H9 (cell line): ENCODE measurements at regions not wholly inside any gene's neighbourhood (a gene's known extent, or its start where the extent isn't known, plus 50 kb on each side); places are given as distances from the start of the nearest gene placed in this dataset.

Source experiments
- DNase-seq: peaks from one replicate; pipeline ENCODE4 v3.0.0-alpha.2; 2017
- H2AFZ ChIP-seq: one replicate; pipeline ENCODE4 v1.6.1; 2013; ENCODE audit warnings: mild to moderate bottlenecking, low read length, control low read depth, moderate library complexity
- H2AK5ac ChIP-seq: 2 replicates; pipeline ENCODE4 v1.6.1; 2013; ENCODE audit warnings: low read length, control low read depth, mixed read lengths; ENCODE audit not compliant: insufficient read length
- H2BK120ac ChIP-seq: one replicate; pipeline ENCODE4 v1.6.1; 2013; ENCODE audit warnings: low read depth, mild to moderate bottlenecking, low read length, control low read depth, inconsistent platforms; ENCODE audit not compliant: poor library complexity, severe bottlenecking
- H2BK12ac ChIP-seq: 2 replicates; pipeline ENCODE4 v1.6.1; 2013; ENCODE audit warnings: low read length, control low read depth, mixed read lengths, low read depth; ENCODE audit not compliant: insufficient read length
- H2BK15ac ChIP-seq: 2 replicates; pipeline ENCODE4 v1.6.1; 2013; ENCODE audit warnings: low read depth, low read length, control low read depth
- H2BK20ac ChIP-seq: one replicate; pipeline ENCODE4 v1.6.1; 2013; ENCODE audit warnings: low read depth, mild to moderate bottlenecking, low read length, control low read depth, inconsistent platforms; ENCODE audit not compliant: poor library complexity, severe bottlenecking
- H2BK5ac ChIP-seq: 2 replicates; pipeline ENCODE4 v1.6.1; 2013; ENCODE audit warnings: low read length, control low read depth, mixed read lengths; ENCODE audit not compliant: insufficient read length
- H3K14ac ChIP-seq: 2 replicates; pipeline ENCODE4 v1.6.1; 2013; ENCODE audit warnings: low read length, control low read depth; ENCODE audit not compliant: insufficient read depth
- H3K18ac ChIP-seq: 2 replicates; pipeline ENCODE4 v1.6.1; 2013; ENCODE audit warnings: low read depth, mild to moderate bottlenecking, mixed read lengths, low read length, control low read depth; ENCODE audit not compliant: insufficient read length
- H3K23ac ChIP-seq: 2 replicates; pipeline ENCODE4 v1.6.1; 2013; ENCODE audit warnings: low read length, control low read depth, mixed read lengths, low read depth; ENCODE audit not compliant: insufficient read length
- H3K23me2 ChIP-seq: 2 replicates; pipeline ENCODE4 v1.6.1; 2013; ENCODE audit warnings: low read depth, mild to moderate bottlenecking, mixed read lengths, low read length, control low read depth; ENCODE audit not compliant: insufficient read length, poor library complexity, severe bottlenecking
- H3K27ac ChIP-seq: 2 replicates; pipeline ENCODE4 v1.5.1; 2013; ENCODE audit warnings: low read length, control low read depth, mixed read lengths, low read depth; ENCODE audit not compliant: insufficient read length
- H3K27me3 ChIP-seq: 2 replicates; pipeline ENCODE4 v1.6.1; 2013; ENCODE audit warnings: low read length, control low read depth, inconsistent platforms; ENCODE audit not compliant: insufficient read depth
- H3K4ac ChIP-seq: 2 replicates; pipeline ENCODE4 v1.6.1; 2013; ENCODE audit warnings: low read depth, mild to moderate bottlenecking, control low read depth, inconsistent platforms, low read length, moderate library complexity
- H3K4me1 ChIP-seq: 2 replicates; pipeline ENCODE4 v1.6.1; 2013; ENCODE audit warnings: low read length, control low read depth, inconsistent platforms; ENCODE audit not compliant: insufficient read depth
- H3K4me2 ChIP-seq: 2 replicates; pipeline ENCODE4 v1.6.1; 2013; ENCODE audit warnings: low read length, control low read depth, mixed read lengths; ENCODE audit not compliant: insufficient read length, insufficient read depth
- H3K56ac ChIP-seq: 2 replicates; pipeline ENCODE4 v1.6.1; 2013; ENCODE audit warnings: low read depth, mild to moderate bottlenecking, mixed read lengths, low read length, control low read depth; ENCODE audit not compliant: insufficient read length
- H3K79me1 ChIP-seq: 2 replicates; pipeline ENCODE4 v1.6.1; 2013; ENCODE audit warnings: low read depth, mild to moderate bottlenecking, moderate library complexity, low read length, control low read depth, inconsistent platforms; ENCODE audit not compliant: insufficient read depth, poor library complexity, severe bottlenecking
- H3K79me2 ChIP-seq: 2 replicates; pipeline ENCODE4 v1.6.1; 2013; ENCODE audit warnings: low read length, control low read depth, inconsistent platforms; ENCODE audit not compliant: insufficient read depth
- H3K9ac ChIP-seq: 2 replicates; pipeline ENCODE4 v1.6.1; 2013; ENCODE audit warnings: low read length, control low read depth, mixed read lengths; ENCODE audit not compliant: insufficient read length; ENCODE audit errors: extremely low read depth
- H3K9me3 ChIP-seq: one replicate; pipeline ENCODE4 v1.6.1; 2013; ENCODE audit warnings: low read depth, low read length, inconsistent platforms; ENCODE audit not compliant: control insufficient read depth
- H3T11ph ChIP-seq: one replicate; pipeline ENCODE4 v1.6.1; 2013; ENCODE audit warnings: mild to moderate bottlenecking, low read length, control low read depth, inconsistent platforms
- H4K20me1 ChIP-seq: one replicate; pipeline ENCODE4 v1.6.1; 2013; ENCODE audit not compliant: control insufficient read depth, insufficient read length, insufficient read depth
- H4K5ac ChIP-seq: 2 replicates; pipeline ENCODE4 v1.6.1; 2013; ENCODE audit warnings: low read depth, mild to moderate bottlenecking, mixed read lengths, low read length, control low read depth; ENCODE audit not compliant: insufficient read length
- H4K8ac ChIP-seq: replicated peaks from 2 replicates; pipeline ENCODE4 v1.6.1; 2013; ENCODE audit warnings: low read length, control low read depth, mixed read lengths, low read depth; ENCODE audit not compliant: insufficient read length
- H4K91ac ChIP-seq: 2 replicates; pipeline ENCODE4 v1.6.1; 2013; ENCODE audit warnings: low read depth, mild to moderate bottlenecking, moderate library complexity, mixed read lengths, low read length, control low read depth; ENCODE audit not compliant: insufficient read length
- H3K27ac Mint-ChIP-seq, 3 experiments: 2 replicates in 2 of 3; 3 replicates in 1 of 3; pipeline ENCODE4 v1.8.0; 2020 to 2021; ENCODE audit warnings: mixed read lengths in 3 of 3, mild to moderate bottlenecking in 1 of 3, moderate library complexity in 1 of 3
- H3K27me3 Mint-ChIP-seq: 2 replicates; pipeline ENCODE4 v1.8.0; 2021; ENCODE audit warnings: low read depth, mild to moderate bottlenecking, moderate library complexity, mixed read lengths
- H3K36me3 Mint-ChIP-seq, 3 experiments: 2 replicates in 2 of 3; 3 replicates in 1 of 3; pipeline ENCODE4 v1.8.0; 2020 to 2021; ENCODE audit warnings: low read depth in 3 of 3, mixed read lengths in 3 of 3; ENCODE audit not compliant: insufficient read depth in 1 of 3
- H3K4me1 Mint-ChIP-seq, 2 experiments: 2 replicates each; pipeline ENCODE4 v1.8.0; 2020; ENCODE audit warnings: mixed read lengths in 2 of 2
- H3K4me3 Mint-ChIP-seq, 2 experiments: 2 replicates in 1 of 2; 3 replicates in 1 of 2; pipeline ENCODE4 v1.8.0; 2020 to 2021; ENCODE audit warnings: mild to moderate bottlenecking in 2 of 2, mixed read lengths in 2 of 2, moderate library complexity in 1 of 2
- H3K9me3 Mint-ChIP-seq, 2 experiments: 2 replicates in 1 of 2; 3 replicates in 1 of 2; pipeline ENCODE4 v1.8.0; 2020; ENCODE audit warnings: mild to moderate bottlenecking in 2 of 2, mixed read lengths in 2 of 2, moderate library complexity in 1 of 2
- WGBS: extraction: QIAGEN DNeasy Blood & Tissue Kit; methylation state at CpG from one replicate; pipeline ENCODE4 v1.1.7; 2013; ENCODE audit warnings: missing lambda C conversion rate, low lambda C conversion rate, mixed read lengths; ENCODE audit not compliant: insufficient read length; ENCODE audit errors: extremely low coverage; 5-methylcytosine and 5-hydroxymethylcytosine counted together
- TF ChIP-seq, protein P1 (sequence below): fragments of 200-600 bp; sonication (generic); conservative IDR thresholded peaks from 3 replicates; pipeline ENCODE4 v1.8.0; 2021; ENCODE audit warnings: antibody characterized with exemption, mild to moderate bottlenecking

DNA sequence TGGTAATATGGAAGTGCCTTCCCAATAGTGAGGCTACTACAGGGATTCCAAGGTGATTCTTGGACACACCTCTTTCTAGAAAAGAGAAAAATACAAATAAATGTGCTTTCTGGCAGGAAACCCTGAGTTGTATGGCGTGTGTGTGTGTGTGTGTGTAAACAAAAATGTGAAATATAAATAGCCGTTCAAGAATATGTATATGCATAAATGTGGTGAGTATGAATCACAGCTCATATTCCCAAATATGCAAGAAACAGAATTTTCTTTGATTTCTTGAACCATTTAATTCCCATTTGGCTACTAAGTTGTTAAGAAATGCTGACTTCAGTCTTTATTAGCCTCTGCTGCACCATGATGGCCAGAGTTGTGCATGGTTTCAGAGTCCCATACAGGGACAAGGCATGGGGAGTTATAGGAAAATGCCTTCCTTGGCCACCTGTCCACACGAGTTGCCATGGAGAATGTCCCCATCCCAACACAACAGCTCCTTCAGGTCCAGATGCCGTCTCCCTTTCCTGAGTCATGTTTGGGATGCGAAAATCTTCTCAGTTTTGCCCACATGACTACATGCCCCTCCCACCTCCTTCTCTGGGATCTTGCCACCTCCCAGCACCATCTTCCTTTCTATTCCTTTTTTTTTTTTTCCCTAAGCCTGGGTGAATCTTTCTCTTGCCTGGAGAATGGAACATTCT, 312.4 kb upstream of the ECI2 start:
- Mint-ChIP-seq H3K36me3 (peaks cover 4 to 14% (median 10%) of the 10 kb centered on the region in 3 experiments; a peak in 4 of 7 replicates), H3K27me3 (no peaks in the 10 kb centered on the region; the same call in 1 of the 2 replicates), H3K4me1 (no peaks in the 10 kb centered on the region), H3K4me3 (no peak overlapping the region), H3K27ac (no peak overlapping the region; a peak in 1 of 7 replicates), H3K9me3 (peaks cover 13 to 15% of the 10 kb centered on the region in 2 experiments)
- Histone ChIP-seq H3K23me2 (peaks cover 3% of the 10 kb centered on the region), H3K23ac (no peak overlapping the region), H4K20me1 (no peaks in the 10 kb centered on the region), H4K8ac (no peak overlapping the region), H3K18ac (no peak overlapping the region), H3K9me3 (no peaks in the 10 kb centered on the region), H3K4ac (no peak overlapping the region), H3K56ac (no peak overlapping the region), H4K91ac (no peak overlapping the region), H2BK20ac (no peak overlapping the region), H2BK120ac (no peak overlapping the region), H2AFZ (no peak overlapping the region), H2BK5ac (no peak overlapping the region), H3T11ph (no peak overlapping the region), H2AK5ac (no peak overlapping the region), H2BK12ac (no peak overlapping the region), H3K79me2 (no peaks in the 10 kb centered on the region), H3K27ac (no peak overlapping the region), H2BK15ac (no peak overlapping the region), H3K4me2 (no peak overlapping the region), H4K5ac (no peak overlapping the region), H3K14ac (no peak overlapping the region), H3K79me1 (no peaks in the 10 kb centered on the region), H3K9ac (no peak overlapping the region), H3K27me3 (no peaks in the 10 kb centered on the region), H3K4me1 (no peaks in the 10 kb centered on the region; the same call in 1 of the 2 replicates)
- no peak for DNase-seq
- TF ChIP-seq, protein P1, sequence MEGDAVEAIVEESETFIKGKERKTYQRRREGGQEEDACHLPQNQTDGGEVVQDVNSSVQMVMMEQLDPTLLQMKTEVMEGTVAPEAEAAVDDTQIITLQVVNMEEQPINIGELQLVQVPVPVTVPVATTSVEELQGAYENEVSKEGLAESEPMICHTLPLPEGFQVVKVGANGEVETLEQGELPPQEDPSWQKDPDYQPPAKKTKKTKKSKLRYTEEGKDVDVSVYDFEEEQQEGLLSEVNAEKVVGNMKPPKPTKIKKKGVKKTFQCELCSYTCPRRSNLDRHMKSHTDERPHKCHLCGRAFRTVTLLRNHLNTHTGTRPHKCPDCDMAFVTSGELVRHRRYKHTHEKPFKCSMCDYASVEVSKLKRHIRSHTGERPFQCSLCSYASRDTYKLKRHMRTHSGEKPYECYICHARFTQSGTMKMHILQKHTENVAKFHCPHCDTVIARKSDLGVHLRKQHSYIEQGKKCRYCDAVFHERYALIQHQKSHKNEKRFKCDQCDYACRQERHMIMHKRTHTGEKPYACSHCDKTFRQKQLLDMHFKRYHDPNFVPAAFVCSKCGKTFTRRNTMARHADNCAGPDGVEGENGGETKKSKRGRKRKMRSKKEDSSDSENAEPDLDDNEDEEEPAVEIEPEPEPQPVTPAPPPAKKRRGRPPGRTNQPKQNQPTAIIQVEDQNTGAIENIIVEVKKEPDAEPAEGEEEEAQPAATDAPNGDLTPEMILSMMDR, result no peak
- WGBS, result no CpG with 5 or more reads among the region's 5 CpGs
